ENCODE measurements at regions not wholly inside any gene's neighbourhood (a gene's known extent, or its start where the extent isn't known, plus 50 kb on each side); places are given as distances from the start of the nearest gene placed in this dataset.
A peak's percentile ranks its signal among the peaks of the same experiment; 100 is the strongest.

DNA sequence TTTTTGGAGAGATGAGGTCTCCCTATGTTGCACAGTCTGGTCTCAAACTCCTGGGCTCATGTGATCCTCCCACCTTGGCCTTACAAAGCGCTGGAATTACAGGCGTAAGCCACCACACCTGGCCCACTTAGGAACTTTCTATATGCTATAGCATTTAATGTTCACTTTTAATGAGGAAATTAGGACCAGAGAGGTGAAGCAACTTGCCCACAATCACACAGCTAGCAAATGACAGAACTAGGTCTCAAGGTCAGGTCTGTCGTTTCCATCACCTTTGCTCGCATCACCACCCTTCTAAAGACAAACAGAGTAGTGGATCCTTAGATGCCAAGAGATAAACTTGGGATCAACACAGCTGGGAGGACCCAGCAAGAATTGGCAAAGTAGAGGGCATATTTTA lies 381.7 kb downstream of the CD83 start:
- ATAC-seq = no peak
- TF ChIP-seq ESRRG (CRISPR knock-in tag; IDR thresholded peaks at IDR 0.05) = no peak

DNA sequence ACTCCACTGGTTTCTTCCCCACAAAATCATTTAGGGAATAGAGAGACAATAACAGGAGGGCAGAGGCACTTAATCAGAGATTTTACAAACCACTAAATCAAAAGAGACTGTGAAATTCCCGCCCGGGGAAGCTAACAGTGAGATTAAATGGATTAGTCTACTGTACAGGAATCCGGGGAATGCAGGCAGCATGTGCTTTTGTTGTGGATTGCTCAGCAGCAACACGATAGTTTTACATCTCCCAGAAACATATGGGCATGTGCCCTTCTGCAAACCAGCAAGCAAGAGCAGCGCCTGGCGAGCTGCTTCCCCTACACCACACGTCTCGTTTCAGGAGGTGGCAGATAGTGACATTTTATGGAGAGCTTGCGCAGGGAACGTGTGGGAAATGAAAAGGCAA lies 382.3 kb downstream of the CD83 start:
- no peak for ATAC-seq
- TF ChIP-seq ISL1 (CRISPR knock-in tag; IDR thresholded peaks at IDR 0.05) = peak; percentile 57
- TF ChIP-seq, protein P1, sequence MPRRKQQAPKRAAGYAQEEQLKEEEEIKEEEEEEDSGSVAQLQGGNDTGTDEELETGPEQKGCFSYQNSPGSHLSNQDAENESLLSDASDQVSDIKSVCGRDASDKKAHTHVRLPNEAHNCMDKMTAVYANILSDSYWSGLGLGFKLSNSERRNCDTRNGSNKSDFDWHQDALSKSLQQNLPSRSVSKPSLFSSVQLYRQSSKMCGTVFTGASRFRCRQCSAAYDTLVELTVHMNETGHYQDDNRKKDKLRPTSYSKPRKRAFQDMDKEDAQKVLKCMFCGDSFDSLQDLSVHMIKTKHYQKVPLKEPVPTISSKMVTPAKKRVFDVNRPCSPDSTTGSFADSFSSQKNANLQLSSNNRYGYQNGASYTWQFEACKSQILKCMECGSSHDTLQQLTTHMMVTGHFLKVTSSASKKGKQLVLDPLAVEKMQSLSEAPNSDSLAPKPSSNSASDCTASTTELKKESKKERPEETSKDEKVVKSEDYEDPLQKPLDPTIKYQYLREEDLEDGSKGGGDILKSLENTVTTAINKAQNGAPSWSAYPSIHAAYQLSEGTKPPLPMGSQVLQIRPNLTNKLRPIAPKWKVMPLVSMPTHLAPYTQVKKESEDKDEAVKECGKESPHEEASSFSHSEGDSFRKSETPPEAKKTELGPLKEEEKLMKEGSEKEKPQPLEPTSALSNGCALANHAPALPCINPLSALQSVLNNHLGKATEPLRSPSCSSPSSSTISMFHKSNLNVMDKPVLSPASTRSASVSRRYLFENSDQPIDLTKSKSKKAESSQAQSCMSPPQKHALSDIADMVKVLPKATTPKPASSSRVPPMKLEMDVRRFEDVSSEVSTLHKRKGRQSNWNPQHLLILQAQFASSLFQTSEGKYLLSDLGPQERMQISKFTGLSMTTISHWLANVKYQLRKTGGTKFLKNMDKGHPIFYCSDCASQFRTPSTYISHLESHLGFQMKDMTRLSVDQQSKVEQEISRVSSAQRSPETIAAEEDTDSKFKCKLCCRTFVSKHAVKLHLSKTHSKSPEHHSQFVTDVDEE (CRISPR knock-in tag; IDR thresholded peaks at IDR 0.05) = no peak
- TF ChIP-seq ZNF8 (CRISPR knock-in tag; IDR thresholded peaks at IDR 0.05) = no peak

DNA sequence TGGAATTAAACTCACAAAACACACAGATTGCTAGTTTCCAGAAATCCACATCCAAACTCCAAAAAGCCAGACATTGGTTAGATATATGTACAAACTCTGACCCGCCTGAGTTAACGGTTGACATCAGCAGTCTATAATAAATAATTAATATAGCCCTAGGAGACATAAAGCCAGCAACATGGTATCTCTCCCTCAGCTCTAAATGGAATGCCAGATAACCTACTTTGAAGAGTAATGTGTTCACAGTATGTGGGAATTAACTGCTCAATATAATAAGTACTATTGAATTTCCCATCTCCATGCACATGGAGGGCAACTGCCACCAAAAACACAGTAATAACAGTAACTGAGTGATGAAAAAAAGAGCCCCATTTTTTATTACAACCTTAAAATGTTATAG lies 383.2 kb downstream of the CD83 start:
- no peak for ATAC-seq
- TF ChIP-seq ZNF70 (CRISPR knock-in tag; IDR thresholded peaks at IDR 0.05) = no peak
- TF ChIP-seq ESRRG (CRISPR knock-in tag; IDR thresholded peaks at IDR 0.05) = no peak
- no peak for TF ChIP-seq ZFP30 (CRISPR knock-in tag; IDR thresholded peaks at IDR 0.05)
- no peak for TF ChIP-seq BACH2 (CRISPR knock-in tag; IDR thresholded peaks at IDR 0.05; ENCODE audit: borderline replicate concordance)
- TF ChIP-seq, protein P1 (CRISPR knock-in tag; IDR thresholded peaks at IDR 0.05) = no peak
- TF ChIP-seq CSDC2 (CRISPR knock-in tag; IDR thresholded peaks at IDR 0.05) = no peak
- TF ChIP-seq SNAI2 (CRISPR knock-in tag; IDR thresholded peaks at IDR 0.05) = no peak

DNA sequence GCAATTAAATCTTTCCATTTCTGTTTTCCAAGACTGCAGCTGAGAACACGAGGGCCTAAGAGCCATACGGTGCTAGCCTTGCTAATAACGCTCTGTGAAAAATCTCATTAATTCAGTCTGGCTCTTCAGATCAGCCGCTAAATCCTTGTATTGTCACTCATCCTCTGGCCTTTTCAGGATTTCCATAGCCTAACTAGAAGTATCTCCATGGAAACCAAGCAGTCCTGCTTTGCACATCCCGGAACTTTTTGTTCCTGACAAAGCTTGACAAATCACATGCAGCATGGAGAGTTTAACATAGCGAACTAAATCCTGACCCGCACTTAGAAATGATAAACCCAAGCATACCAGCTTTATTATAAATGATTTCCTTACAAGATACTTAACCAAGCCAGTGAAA lies 383.7 kb downstream of the CD83 start:
- TF ChIP-seq PPARA (CRISPR knock-in tag; IDR thresholded peaks at IDR 0.05; ENCODE audit: borderline replicate concordance) = no peak
- no peak for TF ChIP-seq ZNF8 (CRISPR knock-in tag; IDR thresholded peaks at IDR 0.05)
- no peak for TF ChIP-seq SNAI2 (CRISPR knock-in tag; IDR thresholded peaks at IDR 0.05)
- ATAC-seq = no peak

DNA sequence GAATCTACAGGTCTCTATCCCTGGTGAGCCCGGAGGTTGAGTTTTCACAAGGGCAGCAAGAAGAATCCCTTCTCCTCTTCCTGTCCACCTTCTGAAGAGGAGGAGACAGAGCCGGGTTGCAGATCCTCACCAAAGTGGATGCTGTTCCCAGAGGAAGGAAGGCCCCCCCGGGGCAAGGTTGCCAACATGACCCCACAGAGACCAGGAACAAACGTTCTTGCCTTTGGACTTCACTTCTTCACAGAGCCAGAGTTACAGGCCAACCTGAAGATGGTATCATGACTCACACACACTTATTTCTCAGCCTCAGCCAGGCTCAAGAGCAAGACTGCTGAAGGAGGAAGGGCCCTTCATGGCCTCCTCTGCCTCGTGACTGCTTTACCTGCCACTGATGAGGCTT lies 384.3 kb downstream of the CD83 start:
- no peak for TF ChIP-seq TCF4 (CRISPR knock-in tag; IDR thresholded peaks at IDR 0.05; ENCODE audit: borderline replicate concordance)
- no peak for TF ChIP-seq ARNTL (CRISPR knock-in tag; IDR thresholded peaks at IDR 0.05; ENCODE audit: borderline replicate concordance, low read depth)
- no peak for TF ChIP-seq PPARA (CRISPR knock-in tag; IDR thresholded peaks at IDR 0.05; ENCODE audit: borderline replicate concordance)
- TF ChIP-seq ZFP3 (CRISPR knock-in tag; IDR thresholded peaks at IDR 0.05) = no peak
- no peak for TF ChIP-seq ZNF565 (CRISPR knock-in tag; conservative IDR thresholded peaks at IDR 0.05; ENCODE audit: low read depth)
- TF ChIP-seq TOX (CRISPR knock-in tag; IDR thresholded peaks at IDR 0.05; ENCODE audit: borderline replicate concordance) = no peak
- no peak for TF ChIP-seq BACH2 (CRISPR knock-in tag; IDR thresholded peaks at IDR 0.05; ENCODE audit: borderline replicate concordance)
- TF ChIP-seq RARB (CRISPR knock-in tag; IDR thresholded peaks at IDR 0.05) = no peak
- no peak for TF ChIP-seq ZNF8 (CRISPR knock-in tag; IDR thresholded peaks at IDR 0.05)
- no peak for TF ChIP-seq ISL1 (CRISPR knock-in tag; IDR thresholded peaks at IDR 0.05)
- TF ChIP-seq SNAI2 (CRISPR knock-in tag; IDR thresholded peaks at IDR 0.05) = no peak
- TF ChIP-seq ZFP30 (CRISPR knock-in tag; IDR thresholded peaks at IDR 0.05) = no peak
- TF ChIP-seq GLIS3 (CRISPR knock-in tag; IDR thresholded peaks at IDR 0.05) = no peak
- no peak for ATAC-seq

DNA sequence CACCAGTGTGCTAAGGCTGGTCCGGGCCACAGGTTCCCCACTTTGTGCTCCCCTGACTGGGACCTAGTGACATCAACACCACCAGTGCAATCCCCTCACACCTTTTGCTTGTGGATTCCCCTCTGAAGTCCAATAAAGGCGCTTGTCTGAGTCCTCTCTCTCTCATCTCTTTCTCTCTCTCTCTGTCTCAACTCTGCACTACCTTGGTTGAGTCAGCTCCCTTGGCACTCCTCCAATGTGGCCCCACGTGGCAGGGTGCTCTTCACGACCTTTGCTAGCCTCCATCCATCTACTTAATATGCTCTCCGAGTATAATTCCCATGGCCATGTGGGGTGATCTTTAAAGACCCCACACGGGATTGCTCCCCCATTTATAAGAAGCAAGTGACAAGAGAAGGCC lies 385.0 kb downstream of the CD83 start:
- TF ChIP-seq ZNF70 (CRISPR knock-in tag; IDR thresholded peaks at IDR 0.05) = no peak
- TF ChIP-seq SNAI2 (CRISPR knock-in tag; IDR thresholded peaks at IDR 0.05) = no peak
- no peak for TF ChIP-seq ISL1 (CRISPR knock-in tag; IDR thresholded peaks at IDR 0.05)
- TF ChIP-seq RARB (CRISPR knock-in tag; IDR thresholded peaks at IDR 0.05) = no peak
- no peak for TF ChIP-seq GLIS3 (CRISPR knock-in tag; IDR thresholded peaks at IDR 0.05)
- TF ChIP-seq, protein P2, sequence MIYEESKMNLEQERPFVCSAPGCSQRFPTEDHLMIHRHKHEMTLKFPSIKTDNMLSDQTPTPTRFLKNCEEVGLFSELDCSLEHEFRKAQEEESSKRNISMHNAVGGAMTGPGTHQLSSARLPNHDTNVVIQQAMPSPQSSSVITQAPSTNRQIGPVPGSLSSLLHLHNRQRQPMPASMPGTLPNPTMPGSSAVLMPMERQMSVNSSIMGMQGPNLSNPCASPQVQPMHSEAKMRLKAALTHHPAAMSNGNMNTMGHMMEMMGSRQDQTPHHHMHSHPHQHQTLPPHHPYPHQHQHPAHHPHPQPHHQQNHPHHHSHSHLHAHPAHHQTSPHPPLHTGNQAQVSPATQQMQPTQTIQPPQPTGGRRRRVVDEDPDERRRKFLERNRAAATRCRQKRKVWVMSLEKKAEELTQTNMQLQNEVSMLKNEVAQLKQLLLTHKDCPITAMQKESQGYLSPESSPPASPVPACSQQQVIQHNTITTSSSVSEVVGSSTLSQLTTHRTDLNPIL (CRISPR knock-in tag; IDR thresholded peaks at IDR 0.05; ENCODE audit: low read depth) = no peak
- no peak for TF ChIP-seq OSR1 (CRISPR knock-in tag; IDR thresholded peaks at IDR 0.05)
- TF ChIP-seq TOX (CRISPR knock-in tag; IDR thresholded peaks at IDR 0.05; ENCODE audit: borderline replicate concordance) = no peak
- TF ChIP-seq, protein P3, sequence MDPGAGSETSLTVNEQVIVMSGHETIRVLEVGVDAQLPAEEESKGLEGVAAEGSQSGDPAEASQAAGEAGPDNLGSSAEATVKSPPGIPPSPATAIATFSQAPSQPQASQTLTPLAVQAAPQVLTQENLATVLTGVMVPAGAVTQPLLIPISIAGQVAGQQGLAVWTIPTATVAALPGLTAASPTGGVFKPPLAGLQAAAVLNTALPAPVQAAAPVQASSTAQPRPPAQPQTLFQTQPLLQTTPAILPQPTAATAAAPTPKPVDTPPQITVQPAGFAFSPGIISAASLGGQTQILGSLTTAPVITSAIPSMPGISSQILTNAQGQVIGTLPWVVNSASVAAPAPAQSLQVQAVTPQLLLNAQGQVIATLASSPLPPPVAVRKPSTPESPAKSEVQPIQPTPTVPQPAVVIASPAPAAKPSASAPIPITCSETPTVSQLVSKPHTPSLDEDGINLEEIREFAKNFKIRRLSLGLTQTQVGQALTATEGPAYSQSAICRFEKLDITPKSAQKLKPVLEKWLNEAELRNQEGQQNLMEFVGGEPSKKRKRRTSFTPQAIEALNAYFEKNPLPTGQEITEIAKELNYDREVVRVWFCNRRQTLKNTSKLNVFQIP (CRISPR knock-in tag; IDR thresholded peaks at IDR 0.05; ENCODE audit: borderline replicate concordance, low read depth) = no peak
- TF ChIP-seq, protein P4, sequence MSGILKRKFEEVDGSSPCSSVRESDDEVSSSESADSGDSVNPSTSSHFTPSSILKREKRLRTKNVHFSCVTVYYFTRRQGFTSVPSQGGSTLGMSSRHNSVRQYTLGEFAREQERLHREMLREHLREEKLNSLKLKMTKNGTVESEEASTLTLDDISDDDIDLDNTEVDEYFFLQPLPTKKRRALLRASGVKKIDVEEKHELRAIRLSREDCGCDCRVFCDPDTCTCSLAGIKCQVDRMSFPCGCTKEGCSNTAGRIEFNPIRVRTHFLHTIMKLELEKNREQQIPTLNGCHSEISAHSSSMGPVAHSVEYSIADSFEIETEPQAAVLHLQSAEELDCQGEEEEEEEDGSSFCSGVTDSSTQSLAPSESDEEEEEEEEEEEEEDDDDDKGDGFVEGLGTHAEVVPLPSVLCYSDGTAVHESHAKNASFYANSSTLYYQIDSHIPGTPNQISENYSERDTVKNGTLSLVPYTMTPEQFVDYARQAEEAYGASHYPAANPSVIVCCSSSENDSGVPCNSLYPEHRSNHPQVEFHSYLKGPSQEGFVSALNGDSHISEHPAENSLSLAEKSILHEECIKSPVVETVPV (CRISPR knock-in tag; IDR thresholded peaks at IDR 0.05) = no peak
- TF ChIP-seq ZFP3 (CRISPR knock-in tag; IDR thresholded peaks at IDR 0.05) = no peak
- TF ChIP-seq CSDC2 (CRISPR knock-in tag; IDR thresholded peaks at IDR 0.05) = no peak
- TF ChIP-seq ESRRG (CRISPR knock-in tag; IDR thresholded peaks at IDR 0.05) = no peak
- no peak for ATAC-seq
